ENCODE measurements at regions not wholly inside any gene's neighbourhood (a gene's known extent, or its start where the extent isn't known, plus 50 kb on each side); places are given as distances from the start of the nearest gene placed in this dataset.
A peak's percentile ranks its signal among the peaks of the same experiment; 100 is the strongest.

DNA sequence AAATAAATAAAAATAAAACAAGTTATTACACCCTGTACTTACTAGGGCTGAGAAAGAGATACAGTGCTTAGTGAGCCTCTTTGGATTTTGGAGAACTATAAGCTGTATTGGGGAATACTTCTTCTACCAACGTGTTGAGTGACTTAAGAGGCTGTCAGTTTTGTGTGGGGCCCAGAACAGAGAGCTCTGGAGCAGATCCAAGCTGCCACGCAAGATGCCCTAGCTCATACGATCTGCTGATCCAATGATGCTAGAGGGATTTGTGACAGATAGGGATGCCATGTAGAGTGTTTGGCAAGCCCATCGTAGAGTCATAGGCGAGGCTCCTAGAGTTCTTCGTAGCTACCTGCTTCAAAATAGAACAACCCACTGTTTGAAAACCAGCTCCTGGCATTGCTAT is 60.3 kb upstream of the KLF3 start:
- no peak for DNase-seq (ENCODE audit: low spot score)

DNA sequence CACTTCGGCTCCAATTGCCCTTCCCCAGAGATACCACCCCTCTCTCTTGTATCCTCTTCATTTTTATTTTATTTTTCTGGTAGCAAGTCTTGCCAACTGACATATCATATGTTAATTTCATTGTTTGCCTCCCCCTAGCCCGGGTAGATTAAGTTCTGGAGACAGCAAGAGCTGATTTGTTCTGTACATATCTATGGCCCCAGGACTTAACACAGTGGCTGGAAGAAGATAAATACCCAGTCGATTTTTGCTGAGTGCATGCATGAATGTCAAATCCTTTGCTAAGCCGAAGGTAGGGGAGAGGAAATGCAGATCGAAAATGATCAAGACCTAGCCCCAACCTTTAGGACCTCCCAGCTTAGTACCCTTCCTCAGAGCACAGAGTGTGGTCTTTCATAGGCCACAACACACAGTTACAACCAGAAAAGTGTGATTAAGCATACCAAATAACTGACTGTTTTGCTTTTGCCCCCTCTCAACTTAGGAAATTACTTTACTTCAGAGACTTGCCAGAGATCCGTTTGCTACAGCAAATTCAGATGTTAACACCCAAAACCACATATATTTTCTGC is 58.7 kb upstream of the KLF3 start:
- DNase-seq (ENCODE audit: low spot score) = no peak

DNA sequence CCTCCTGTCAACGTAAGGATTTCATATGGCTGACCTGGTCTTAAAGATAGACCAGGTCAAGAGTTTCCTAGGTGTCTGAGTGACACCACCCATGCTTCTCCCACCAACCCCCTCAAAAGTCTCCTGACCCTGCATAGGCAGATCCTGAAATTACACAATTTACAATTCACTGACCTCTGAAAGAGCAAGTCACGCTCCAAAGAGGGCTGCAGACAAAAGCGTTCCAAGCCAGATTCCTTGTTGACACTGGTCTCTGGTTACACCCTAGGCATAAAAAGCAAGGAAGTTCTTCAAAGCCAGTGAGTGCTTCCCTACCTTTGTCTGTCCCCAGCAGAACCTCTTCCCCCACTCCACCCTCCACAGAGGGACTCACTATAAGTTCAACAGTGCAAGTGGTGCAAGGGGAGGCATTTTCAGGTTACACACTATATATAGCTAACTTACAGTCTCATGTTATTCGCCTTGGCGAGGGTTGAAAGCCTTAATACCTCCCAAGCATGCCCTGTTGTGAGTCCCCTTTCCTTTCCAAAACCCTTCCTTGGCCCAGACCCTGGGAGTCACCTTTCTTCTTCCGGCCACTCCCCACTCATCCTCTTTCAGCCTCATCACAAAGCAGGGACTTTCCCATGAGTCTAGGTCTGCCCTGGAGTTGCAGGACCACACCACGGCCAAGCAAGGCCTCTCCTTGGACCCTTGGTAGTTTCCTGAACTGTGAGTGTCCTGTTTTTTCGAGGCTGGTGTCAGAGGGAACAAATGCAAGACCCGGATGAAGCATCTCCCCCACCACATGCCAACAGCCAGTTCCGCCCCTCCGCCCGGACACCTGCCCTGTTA is 58.0 kb upstream of the KLF3 start:
- no peak for DNase-seq (ENCODE audit: low spot score)

DNA sequence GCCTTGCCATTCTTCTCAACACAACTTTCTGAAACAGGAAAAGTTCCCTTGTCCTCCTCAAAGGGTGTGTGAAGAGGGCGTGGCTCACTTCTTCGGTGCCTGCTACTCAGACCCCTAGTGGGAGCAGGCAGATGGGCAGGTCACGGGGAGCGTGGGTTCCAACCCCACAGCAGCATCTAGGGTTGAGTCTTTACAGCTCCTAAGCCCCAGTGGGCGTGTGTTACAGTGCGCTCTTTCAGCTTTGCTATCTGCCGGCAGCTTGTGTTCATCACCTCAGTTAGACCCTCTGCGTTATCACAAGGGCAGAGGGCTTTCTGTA is 57.5 kb upstream of the KLF3 start:
- DNase-seq (ENCODE audit: low spot score) = no peak

DNA sequence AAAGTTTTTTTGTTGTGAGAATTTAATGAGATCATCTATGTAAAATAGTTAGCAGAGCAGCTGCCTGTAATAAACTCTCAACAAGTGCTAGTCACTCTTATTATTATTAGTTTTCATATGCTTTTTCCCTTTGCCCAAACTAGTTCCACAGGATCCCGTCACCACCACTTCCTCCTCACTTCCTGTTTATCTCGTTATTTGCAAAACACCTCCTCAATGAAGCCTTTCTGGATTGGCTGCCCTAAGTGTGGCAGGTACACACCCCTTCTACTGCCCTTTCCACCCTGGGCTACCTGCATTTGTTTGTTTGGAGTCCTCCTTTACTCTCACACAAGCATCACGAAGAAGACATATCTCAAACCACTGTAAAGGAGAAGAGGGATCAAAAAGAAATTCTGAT is 54.4 kb upstream of the KLF3 start:
- peak; percentile 2 for DNase-seq (ENCODE audit: low spot score)

DNA sequence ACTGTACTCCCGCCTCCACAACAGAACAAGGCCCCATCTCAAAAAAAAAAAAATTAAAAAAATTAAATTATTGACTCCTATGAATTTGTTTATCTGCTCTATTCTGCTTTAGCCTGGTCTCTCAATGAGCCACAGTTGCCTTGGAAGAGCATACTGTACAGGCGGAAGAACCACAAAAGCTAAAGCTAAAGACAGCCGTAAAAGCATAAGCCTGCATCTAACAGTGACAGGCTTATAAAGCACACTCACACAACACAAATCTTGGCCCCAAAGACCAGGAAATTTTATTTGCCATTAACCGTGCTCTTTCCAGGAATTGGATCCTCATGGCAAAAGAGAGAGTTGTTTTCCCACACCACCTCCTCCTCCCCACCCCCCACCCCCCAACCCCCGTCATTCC is 53.5 kb upstream of the KLF3 start:
- DNase-seq (ENCODE audit: low spot score) = no peak

DNA sequence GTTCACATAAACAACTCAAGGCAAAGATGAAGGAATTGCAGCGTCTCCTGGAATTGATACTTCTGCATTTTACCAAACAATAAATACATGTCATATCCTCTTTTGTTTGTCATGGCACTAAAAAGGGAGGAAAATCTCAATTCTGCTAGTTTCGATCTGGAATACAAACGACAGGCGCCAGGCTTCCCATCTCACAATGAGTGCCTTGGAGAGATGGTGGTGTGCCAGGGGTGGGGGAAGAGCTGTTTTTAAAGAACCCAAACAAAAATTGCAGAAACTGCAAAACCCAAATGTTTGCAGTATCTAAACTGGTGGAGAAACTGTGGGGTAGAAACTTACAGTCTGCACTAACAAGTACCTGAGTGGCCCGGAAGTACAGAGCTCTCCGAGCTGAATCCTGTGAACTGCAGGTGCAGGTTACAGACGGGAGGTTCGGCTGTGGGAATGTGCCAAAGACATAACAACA is 53.0 kb upstream of the KLF3 start:
- no peak for DNase-seq (ENCODE audit: low spot score)

DNA sequence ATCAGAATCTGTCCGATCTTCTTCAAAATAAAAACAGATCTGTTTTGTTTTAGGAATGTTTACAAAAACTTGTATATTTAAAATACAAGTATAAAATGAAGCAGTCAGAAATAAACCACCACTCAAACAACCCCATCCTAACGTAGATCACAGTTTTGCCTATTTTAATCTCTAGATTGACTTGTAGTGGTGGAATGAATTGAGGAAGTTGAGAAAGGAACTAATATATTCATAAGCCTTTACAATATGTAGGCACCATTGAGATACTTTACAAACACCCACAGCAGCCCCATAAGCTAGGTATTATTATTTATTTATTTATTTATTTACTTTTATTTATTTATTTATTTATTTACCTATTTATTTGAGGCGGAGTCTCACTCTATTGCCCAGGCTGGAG is 52.3 kb upstream of the KLF3 start:
- no peak for DNase-seq (ENCODE audit: low spot score)

DNA sequence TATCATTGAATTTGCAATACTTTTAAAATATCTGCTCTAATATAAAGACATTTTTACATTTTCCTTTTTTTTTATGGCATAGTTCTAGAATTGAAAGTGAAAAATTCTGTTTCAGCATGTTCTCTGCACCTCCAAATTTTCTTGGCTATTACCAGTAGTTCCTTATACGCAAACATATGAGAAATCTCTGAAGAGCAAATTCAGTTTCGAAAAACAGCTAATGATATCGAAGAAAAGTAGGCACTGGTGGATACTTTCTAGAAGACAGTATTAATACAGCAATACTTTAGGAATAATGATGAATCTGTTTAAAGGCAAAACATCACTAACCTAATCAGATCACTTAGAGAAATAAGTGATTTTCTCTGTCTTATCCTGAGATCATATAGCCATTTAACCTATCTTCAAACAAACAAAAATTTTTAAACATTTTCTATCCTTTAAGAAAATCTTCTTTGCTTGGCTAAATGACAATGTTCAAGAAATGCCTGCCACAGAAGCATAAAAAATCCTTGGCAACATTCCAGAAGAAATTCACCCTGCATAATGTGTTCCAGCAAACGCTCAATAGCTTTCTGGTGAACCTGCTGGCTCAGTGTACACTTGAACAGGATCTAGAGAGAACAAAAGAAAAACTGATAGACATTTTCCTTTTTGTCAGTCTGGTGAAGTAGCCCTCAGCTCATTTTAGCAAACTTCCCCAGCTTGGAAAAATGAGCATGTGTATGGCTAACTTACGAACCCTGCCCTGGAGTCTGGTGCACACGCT is 51.2 kb upstream of the KLF3 start:
- DNase-seq (ENCODE audit: low spot score) = no peak

Data from CD4-positive, alpha-beta T cell treated with Interleukin-2 at 100 ng/mL for 4 hours (primary cell).